ENCODE measurements at regions not wholly inside any gene's neighbourhood (a gene's known extent, or its start where the extent isn't known, plus 50 kb on each side); places are given as distances from the start of the nearest gene placed in this dataset.

- TF ChIP-seq, protein P1, sequence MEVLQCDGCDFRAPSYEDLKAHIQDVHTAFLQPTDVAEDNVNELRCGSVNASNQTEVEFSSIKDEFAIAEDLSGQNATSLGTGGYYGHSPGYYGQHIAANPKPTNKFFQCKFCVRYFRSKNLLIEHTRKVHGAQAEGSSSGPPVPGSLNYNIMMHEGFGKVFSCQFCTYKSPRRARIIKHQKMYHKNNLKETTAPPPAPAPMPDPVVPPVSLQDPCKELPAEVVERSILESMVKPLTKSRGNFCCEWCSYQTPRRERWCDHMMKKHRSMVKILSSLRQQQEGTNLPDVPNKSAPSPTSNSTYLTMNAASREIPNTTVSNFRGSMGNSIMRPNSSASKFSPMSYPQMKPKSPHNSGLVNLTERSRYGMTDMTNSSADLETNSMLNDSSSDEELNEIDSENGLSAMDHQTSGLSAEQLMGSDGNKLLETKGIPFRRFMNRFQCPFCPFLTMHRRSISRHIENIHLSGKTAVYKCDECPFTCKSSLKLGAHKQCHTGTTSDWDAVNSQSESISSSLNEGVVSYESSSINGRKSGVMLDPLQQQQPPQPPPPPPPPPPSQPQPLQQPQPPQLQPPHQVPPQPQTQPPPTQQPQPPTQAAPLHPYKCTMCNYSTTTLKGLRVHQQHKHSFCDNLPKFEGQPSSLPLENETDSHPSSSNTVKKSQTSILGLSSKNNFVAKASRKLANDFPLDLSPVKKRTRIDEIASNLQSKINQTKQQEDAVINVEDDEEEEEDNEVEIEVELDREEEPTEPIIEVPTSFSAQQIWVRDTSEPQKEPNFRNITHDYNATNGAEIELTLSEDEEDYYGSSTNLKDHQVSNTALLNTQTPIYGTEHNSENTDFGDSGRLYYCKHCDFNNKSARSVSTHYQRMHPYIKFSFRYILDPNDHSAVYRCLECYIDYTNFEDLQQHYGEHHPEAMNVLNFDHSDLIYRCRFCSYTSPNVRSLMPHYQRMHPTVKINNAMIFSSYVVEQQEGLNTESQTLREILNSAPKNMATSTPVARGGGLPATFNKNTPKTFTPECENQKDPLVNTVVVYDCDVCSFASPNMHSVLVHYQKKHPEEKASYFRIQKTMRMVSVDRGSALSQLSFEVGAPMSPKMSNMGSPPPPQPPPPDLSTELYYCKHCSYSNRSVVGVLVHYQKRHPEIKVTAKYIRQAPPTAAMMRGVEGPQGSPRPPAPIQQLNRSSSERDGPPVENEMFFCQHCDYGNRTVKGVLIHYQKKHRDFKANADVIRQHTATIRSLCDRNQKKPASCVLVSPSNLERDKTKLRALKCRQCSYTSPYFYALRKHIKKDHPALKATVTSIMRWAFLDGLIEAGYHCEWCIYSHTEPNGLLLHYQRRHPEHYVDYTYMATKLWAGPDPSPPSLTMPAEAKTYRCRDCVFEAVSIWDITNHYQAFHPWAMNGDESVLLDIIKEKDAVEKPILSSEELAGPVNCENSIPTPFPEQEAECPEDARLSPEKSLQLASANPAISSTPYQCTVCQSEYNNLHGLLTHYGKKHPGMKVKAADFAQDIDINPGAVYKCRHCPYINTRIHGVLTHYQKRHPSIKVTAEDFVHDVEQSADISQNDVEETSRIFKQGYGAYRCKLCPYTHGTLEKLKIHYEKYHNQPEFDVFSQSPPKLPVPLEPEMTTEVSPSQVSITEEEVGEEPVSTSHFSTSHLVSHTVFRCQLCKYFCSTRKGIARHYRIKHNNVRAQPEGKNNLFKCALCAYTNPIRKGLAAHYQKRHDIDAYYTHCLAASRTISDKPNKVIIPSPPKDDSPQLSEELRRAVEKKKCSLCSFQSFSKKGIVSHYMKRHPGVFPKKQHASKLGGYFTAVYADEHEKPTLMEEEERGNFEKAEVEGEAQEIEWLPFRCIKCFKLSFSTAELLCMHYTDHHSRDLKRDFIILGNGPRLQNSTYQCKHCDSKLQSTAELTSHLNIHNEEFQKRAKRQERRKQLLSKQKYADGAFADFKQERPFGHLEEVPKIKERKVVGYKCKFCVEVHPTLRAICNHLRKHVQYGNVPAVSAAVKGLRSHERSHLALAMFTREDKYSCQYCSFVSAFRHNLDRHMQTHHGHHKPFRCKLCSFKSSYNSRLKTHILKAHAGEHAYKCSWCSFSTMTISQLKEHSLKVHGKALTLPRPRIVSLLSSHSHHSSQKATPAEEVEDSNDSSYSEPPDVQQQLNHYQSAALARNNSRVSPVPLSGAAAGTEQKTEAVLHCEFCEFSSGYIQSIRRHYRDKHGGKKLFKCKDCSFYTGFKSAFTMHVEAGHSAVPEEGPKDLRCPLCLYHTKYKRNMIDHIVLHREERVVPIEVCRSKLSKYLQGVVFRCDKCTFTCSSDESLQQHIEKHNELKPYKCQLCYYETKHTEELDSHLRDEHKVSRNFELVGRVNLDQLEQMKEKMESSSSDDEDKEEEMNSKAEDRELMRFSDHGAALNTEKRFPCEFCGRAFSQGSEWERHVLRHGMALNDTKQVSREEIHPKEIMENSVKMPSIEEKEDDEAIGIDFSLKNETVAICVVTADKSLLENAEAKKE (CRISPR knock-in tag; IDR thresholded peaks at IDR 0.05) = no peak
Measured at GRCh38 chr14:101454229-101454628, 107.1 kb upstream of the DIO3 start (continued).

- Mint-ChIP-seq H3K4me3 (peak overlapping the region; percentile 65), H3K27ac (no peak overlapping the region), H3K27me3 (ENCODE audit: insufficient read depth, low read depth, poor library complexity) (peaks cover 56% of the 10 kb centered on the region), H3K9me3 (no peaks in the 10 kb centered on the region), H3K4me1 (peaks cover 14% of the 10 kb centered on the region), H3K36me3 (ENCODE audit: low read depth) (no peaks in the 10 kb centered on the region)
- peak; percentile 27 for ATAC-seq
- peaks cover 9% of the 10 kb centered on the region for H3K4me1 ChIP-seq (ENCODE audit: insufficient read depth)
- peak overlapping the region; percentile 71 for H3K4me2 ChIP-seq
- peak; percentile 56 for DNase-seq (ENCODE audit: low spot score)
- H3K36me3 ChIP-seq (ENCODE audit: insufficient read depth) = no peaks in the 10 kb centered on the region
- peaks cover 78% of the 10 kb centered on the region for H3K27me3 ChIP-seq (ENCODE audit: insufficient read depth)
- H3K4me3 ChIP-seq = peak overlapping the region; percentile 32
- H4K20me1 ChIP-seq (replicated peaks; ENCODE audit: insufficient read depth) = no peaks in the 10 kb centered on the region
- no peaks in the 10 kb centered on the region for H3K9me2 ChIP-seq (ENCODE audit: insufficient read depth)
- TF ChIP-seq EZH2 (IDR thresholded peaks at IDR 0.05; ENCODE audit: low read depth, unreplicated experiment) = peak; percentile 88
- no peak for TF ChIP-seq EZH2phosphoT487 (IDR thresholded peaks at IDR 0.05; ENCODE audit: unreplicated experiment)
- TF ChIP-seq, protein P2, sequence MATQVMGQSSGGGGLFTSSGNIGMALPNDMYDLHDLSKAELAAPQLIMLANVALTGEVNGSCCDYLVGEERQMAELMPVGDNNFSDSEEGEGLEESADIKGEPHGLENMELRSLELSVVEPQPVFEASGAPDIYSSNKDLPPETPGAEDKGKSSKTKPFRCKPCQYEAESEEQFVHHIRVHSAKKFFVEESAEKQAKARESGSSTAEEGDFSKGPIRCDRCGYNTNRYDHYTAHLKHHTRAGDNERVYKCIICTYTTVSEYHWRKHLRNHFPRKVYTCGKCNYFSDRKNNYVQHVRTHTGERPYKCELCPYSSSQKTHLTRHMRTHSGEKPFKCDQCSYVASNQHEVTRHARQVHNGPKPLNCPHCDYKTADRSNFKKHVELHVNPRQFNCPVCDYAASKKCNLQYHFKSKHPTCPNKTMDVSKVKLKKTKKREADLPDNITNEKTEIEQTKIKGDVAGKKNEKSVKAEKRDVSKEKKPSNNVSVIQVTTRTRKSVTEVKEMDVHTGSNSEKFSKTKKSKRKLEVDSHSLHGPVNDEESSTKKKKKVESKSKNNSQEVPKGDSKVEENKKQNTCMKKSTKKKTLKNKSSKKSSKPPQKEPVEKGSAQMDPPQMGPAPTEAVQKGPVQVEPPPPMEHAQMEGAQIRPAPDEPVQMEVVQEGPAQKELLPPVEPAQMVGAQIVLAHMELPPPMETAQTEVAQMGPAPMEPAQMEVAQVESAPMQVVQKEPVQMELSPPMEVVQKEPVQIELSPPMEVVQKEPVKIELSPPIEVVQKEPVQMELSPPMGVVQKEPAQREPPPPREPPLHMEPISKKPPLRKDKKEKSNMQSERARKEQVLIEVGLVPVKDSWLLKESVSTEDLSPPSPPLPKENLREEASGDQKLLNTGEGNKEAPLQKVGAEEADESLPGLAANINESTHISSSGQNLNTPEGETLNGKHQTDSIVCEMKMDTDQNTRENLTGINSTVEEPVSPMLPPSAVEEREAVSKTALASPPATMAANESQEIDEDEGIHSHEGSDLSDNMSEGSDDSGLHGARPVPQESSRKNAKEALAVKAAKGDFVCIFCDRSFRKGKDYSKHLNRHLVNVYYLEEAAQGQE (IDR thresholded peaks at IDR 0.05; ENCODE audit: unreplicated experiment) = no peak
- no peak for TF ChIP-seq POLR2AphosphoS5 (IDR thresholded peaks at IDR 0.05; ENCODE audit: low read depth)
- no peak for TF ChIP-seq NANOG (IDR thresholded peaks at IDR 0.05; ENCODE audit: borderline replicate concordance)
- peak overlapping the region; percentile 58 for H2AFZ ChIP-seq
- H3K79me2 ChIP-seq (replicated peaks; ENCODE audit: insufficient read depth) = no peaks in the 10 kb centered on the region
- no peaks in the 10 kb centered on the region for H3F3A ChIP-seq (replicated peaks; ENCODE audit: low read depth)
- no peak overlapping the region for H3K27ac ChIP-seq (ENCODE audit: low read depth)
Measured at GRCh38 chr14:101456246-101457175, 104.8 kb upstream of the DIO3 start.
